Ishikawa (cell line): ENCODE measurements at regions not wholly inside any gene's neighbourhood (a gene's known extent, or its start where the extent isn't known, plus 50 kb on each side); places are given as distances from the start of the nearest gene placed in this dataset.

Experiments
- CEBPB ChIP-seq: IDR thresholded peaks from 2 replicates; pipeline ENCODE4 v1.6.1; 2012
- CREB1 ChIP-seq: IDR thresholded peaks from 2 replicates; pipeline ENCODE4 v1.6.1; 2012; ENCODE audit warnings: low read depth
- FOXM1 ChIP-seq: IDR thresholded peaks from 2 replicates; pipeline ENCODE4 v1.6.1; 2012; ENCODE audit warnings: low read depth, borderline replicate concordance
- MAX ChIP-seq: IDR thresholded peaks from 2 replicates; pipeline ENCODE4 v1.6.1; 2012
- TCF12 ChIP-seq: IDR thresholded peaks from 2 replicates; pipeline ENCODE4 v1.6.1; 2012; ENCODE audit warnings: low read depth
- USF1 ChIP-seq: IDR thresholded peaks from 2 replicates; pipeline ENCODE4 v1.6.1; 2012

GRCh38 chr14:87046960-87047359 lies 946.0 kb downstream of the GALC start:
- TF ChIP-seq TCF12: no peak
- TF ChIP-seq USF1: no peak
- no peak for TF ChIP-seq CEBPB
- TF ChIP-seq MAX: no peak
- TF ChIP-seq CREB1: no peak
- TF ChIP-seq FOXM1: no peak
